ENCODE measurements at regions not wholly inside any gene's neighbourhood (a gene's known extent, or its start where the extent isn't known, plus 50 kb on each side); places are given as distances from the start of the nearest gene placed in this dataset.
"Not testable (repeated sequence)": the region's sequence is repeated elsewhere in the genome, so short reads cannot be mapped to it uniquely, and the experiment has no call there.

GRCh38 chr13:61670384-61671161 lies 254.9 kb upstream of the PCDH20 start:
- no peak for DNase-seq (ENCODE audit: low spot score)

- no peak for DNase-seq (ENCODE audit: low spot score)
Measured at GRCh38 chr13:61664801-61665705, 249.4 kb upstream of the PCDH20 start.

- DNase-seq (ENCODE audit: low spot score): no peak
Measured at GRCh38 chr13:61654481-61654880, 238.8 kb upstream of the PCDH20 start.

GRCh38 chr13:61648547-61648946 lies 232.9 kb upstream of the PCDH20 start:
- DNase-seq (ENCODE audit: low spot score): no peak

- DNase-seq (ENCODE audit: low spot score): no peak
Measured at GRCh38 chr13:61612192-61612591, 196.5 kb upstream of the PCDH20 start.

- no peak for DNase-seq (ENCODE audit: low spot score)
Measured at GRCh38 chr13:61608138-61608537, 192.5 kb upstream of the PCDH20 start.

- DNase-seq (ENCODE audit: low spot score): no peak
Measured at GRCh38 chr13:61600360-61601033, 184.8 kb upstream of the PCDH20 start.

GRCh38 chr13:61592489-61592888 lies 176.8 kb upstream of the PCDH20 start:
- DNase-seq (ENCODE audit: low spot score): no peak

- DNase-seq (ENCODE audit: low spot score): no peak
Measured at GRCh38 chr13:61575973-61576372, 160.3 kb upstream of the PCDH20 start.

GRCh38 chr13:61563645-61564044 lies 148.0 kb upstream of the PCDH20 start:
- no peak for DNase-seq (ENCODE audit: low spot score)

- DNase-seq (ENCODE audit: low spot score): no peak
Measured at GRCh38 chr13:61546911-61547310, 131.3 kb upstream of the PCDH20 start.

- no peak for DNase-seq (ENCODE audit: low spot score)
Measured at GRCh38 chr13:61546413-61546812, 130.8 kb upstream of the PCDH20 start.

- DNase-seq (ENCODE audit: low spot score): no peak
Measured at GRCh38 chr13:61536433-61536832, 120.8 kb upstream of the PCDH20 start.

GRCh38 chr13:61531383-61532065 lies 115.9 kb upstream of the PCDH20 start:
- DNase-seq (ENCODE audit: low spot score): no peak

GRCh38 chr13:61519214-61519613 lies 103.6 kb upstream of the PCDH20 start:
- not testable (repeated sequence) for DNase-seq (ENCODE audit: low spot score)

GRCh38 chr13:61508936-61509335 lies 93.3 kb upstream of the PCDH20 start:
- no peak for DNase-seq (ENCODE audit: low spot score)

- no peak for DNase-seq (ENCODE audit: low spot score)
Measured at GRCh38 chr13:61500176-61500575, 84.5 kb upstream of the PCDH20 start.

- no peak for DNase-seq (ENCODE audit: low spot score)
Measured at GRCh38 chr13:61495648-61496047, 80.0 kb upstream of the PCDH20 start.

GRCh38 chr13:61493556-61493955 lies 77.9 kb upstream of the PCDH20 start:
- not testable (repeated sequence) for DNase-seq (ENCODE audit: low spot score)

- no peak for DNase-seq (ENCODE audit: low spot score)
Measured at GRCh38 chr13:61486496-61486895, 70.8 kb upstream of the PCDH20 start.

- DNase-seq (ENCODE audit: low spot score): no peak
Measured at GRCh38 chr13:61485128-61485765, 69.6 kb upstream of the PCDH20 start.
